HG02973 (cell line): ENCODE measurements at regions not wholly inside any gene's neighbourhood (a gene's known extent, or its start where the extent isn't known, plus 50 kb on each side); places are given as distances from the start of the nearest gene placed in this dataset.

Source experiments
- ATAC-seq: cut with Tn5 transposase; IDR thresholded peaks from one replicate; pipeline ENCODE4 v1.9.1; 2021; ENCODE audit warnings: moderate library complexity; ENCODE audit not compliant: unreplicated experiment

DNA sequence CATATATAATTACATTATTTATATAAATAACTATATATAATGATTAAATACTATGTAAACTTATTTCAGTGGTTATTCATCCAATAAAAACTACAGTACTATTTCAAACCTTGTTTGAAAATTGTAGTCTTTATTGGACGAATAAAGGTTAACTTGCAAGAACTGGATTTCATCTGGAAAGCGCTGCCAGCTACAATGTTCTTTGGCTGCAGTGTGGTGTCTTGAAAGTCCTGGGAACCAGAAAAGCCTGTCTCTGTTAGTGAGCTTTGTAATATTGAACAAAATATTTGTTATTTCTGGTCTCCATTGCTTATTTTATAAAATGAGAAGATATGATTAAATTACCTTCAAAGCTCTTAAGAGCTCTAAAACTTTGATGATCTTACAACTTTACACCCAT is 763.6 kb downstream of the ADGRL2 start:
- no peak for ATAC-seq

DNA sequence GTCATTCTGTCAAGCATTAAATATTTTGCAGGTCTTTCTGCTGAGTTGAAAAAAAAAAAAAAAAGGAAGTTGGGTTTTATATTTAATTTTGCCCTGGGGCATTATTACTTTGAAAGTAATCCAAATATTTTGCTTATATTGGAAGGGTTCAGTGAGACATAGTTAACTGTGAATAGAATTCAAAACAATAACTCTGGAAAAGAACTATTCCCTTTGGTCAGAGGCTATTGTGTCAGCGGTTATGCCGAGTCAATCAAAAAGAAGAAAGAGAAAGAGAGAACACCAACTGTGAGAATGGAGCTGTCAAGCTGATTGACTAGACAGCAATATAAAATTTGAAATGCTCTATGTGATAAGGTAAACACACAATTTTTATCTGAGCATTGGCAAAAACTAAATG is 761.7 kb downstream of the ADGRL2 start:
- ATAC-seq = no peak

DNA sequence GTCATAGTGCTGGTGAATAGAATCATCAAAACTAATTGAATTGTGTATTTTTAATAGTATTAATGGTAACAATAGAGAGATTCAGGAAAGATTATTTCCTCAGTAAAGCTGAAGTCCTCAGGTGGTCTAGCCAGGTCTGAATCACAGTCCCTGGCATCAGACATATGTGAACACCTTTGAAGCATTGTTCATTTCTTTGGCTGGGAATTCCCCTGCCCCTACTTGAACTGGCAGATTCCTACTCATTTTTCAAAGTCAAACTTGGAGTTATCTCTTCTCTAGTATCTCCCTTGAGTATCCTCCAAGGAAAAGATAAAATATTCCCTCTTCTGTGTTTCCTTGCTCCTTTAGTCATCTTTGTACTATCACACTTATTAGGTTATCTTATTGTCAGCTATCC is 759.8 kb downstream of the ADGRL2 start:
- ATAC-seq = no peak

DNA sequence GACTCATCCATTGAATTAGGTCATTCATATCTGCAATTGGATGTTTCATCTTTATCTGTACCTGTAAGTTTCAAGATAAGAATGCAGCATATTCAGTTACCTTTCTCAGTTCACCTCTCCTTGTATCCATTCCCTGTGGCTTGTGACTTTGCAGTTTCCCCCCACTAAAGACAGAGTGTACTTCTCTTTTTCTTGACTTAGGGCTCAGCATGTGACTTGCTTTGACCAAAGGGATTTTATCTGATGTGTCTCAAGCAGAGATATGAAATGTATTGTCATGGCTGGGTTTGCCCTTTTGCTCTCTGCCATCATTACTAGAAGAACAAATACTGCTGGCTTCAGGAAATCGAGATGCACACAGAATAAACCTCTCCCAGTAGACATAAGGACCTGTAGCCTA is 754.8 kb downstream of the ADGRL2 start:
- ATAC-seq = no peak

DNA sequence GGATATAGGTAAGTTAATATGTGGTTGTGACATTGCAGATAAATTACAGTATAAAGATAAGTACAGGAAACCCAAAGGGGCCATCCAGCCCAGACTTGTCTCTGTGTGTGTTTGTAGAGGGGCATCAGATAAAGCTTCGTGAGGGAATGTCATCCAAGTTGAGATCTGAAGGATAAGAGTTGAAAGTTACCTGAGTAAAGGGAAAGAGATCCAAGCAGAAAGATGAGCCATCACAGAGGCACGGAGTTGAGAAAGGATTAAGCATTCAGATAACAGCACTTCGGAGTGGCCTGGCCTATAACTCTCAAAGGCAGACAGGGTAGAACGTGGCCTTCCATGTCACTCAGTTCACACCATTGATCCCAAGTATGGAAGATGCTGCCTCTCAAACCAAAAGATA is 749.1 kb downstream of the ADGRL2 start:
- ATAC-seq = no peak

DNA sequence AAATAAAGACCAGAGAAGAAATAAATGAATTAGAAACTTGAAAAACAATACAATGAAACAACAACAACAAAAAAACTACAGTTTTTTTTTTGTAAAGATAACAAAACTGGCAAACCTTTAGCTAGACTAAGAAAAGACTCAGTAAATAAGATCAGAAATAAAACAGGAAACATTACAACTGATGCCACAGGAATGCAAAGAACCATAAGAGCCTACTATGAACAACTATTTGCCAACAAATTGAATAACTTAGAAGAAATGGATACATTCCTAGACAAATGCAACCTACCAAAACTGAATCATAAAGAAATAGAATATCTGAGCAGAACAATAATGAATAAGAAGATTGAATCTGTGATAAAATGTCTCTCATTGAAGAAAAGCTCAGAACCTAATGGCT is 742.0 kb downstream of the ADGRL2 start:
- ATAC-seq = no peak

DNA sequence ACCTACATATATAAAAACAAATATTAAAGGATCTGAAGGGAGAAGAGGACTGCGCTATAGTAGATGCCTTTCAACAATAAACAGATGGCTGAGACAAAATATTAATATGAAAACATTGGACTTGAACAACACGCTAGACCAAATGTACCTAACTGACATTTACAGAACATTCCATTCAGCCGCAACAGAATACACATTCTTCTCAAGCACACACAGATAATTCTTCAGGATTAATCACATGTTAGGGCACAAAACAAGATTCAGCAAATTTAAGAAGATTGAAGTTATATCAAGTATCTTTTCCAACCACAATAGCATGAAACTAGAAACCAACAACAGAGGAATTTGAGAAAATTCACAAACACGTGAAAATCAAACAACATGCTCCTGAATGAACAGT is 741.4 kb downstream of the ADGRL2 start:
- no peak for ATAC-seq

DNA sequence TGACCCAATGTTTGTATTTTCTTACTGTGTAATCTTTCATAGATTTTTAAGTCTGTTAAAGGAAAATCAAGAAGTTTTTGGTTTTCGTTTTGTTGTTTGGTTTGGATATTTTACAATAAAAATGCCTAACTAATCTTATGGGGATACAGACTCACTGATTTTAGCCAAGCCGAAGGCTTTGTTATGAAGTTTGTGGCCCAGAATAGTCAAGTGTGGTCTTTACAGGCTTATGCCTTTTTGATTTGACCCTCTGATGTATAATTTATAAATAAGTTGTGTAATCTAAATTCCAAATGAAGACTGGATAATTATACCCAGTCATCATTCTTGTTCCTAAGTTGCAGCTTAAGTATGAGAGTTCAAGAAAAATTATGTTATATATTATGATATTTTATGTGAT is 739.3 kb downstream of the ADGRL2 start:
- ATAC-seq = no peak

DNA sequence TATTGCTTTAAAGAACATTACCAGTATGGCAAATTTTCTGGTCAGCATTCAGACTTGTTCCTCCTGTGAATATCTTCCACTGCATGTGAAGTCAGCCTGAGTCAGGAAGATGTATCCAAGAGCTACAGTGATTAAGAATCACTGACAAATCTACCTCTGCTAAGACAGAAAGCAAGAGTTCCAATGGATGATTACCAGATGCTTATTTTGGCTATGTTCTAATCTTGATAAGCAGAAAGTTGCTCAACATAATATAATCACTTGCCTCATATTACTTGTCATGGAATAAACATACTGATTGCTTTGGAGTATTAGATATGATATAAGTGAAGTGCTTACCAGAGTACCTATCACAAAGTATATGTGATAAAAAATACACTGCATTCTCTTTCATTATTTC is 738.1 kb downstream of the ADGRL2 start:
- ATAC-seq = no peak

DNA sequence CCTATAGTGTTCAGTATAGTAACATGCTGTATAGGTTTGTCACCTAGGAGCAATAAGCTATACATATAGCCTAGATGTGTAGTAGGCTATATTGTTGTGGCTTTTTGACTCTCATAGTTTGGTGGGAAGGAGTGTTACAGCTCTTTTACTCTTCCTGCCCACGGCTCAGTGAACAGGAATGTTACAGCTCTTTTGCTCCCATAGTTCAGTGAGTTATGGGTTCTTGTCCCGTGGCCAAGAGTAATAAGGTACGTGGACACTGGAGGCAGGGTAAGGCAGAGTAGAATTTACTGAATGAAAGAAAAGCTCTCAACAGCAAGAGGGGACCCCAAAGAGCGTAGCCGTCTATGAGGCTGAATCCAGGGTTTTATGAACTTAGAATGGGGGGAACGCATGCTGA is 734.3 kb downstream of the ADGRL2 start:
- ATAC-seq = no peak

DNA sequence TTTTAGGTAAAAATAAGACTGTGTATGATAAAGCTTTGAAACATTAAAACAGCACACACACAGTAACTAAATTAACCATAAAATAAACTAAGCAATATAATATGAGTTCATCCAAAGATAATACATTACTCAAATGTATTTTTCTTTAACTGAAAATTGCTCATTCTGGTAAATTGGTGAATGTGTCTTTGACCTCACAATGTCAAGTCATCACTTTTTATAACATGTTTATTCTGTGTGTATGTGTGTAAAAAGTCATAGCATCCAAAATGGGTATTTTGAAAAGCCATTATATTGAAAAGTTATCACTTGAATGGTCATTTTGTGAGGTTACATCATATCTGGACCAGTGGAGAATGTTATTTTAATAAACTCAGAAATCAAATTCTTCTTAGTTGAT is 724.6 kb downstream of the ADGRL2 start:
- ATAC-seq = no peak

DNA sequence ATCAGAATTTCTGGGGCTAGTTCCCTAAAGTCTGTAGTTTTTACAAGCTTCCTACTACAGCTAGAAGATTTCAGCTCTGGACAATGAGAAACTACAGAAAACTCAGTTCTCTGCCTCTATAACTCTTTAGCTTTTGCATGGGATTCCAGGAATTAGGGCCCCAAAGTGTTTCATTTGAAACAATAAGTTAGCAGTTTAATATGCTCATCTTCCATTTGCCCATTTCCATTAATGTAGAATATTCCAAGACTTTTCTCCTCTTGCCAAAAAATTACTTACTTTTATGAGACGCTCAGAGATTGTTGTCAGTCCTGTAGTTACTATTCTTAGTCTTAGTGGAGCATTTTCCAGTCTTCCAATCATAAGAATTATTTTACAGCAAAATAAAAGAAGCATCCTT is 719.9 kb downstream of the ADGRL2 start:
- no peak for ATAC-seq

DNA sequence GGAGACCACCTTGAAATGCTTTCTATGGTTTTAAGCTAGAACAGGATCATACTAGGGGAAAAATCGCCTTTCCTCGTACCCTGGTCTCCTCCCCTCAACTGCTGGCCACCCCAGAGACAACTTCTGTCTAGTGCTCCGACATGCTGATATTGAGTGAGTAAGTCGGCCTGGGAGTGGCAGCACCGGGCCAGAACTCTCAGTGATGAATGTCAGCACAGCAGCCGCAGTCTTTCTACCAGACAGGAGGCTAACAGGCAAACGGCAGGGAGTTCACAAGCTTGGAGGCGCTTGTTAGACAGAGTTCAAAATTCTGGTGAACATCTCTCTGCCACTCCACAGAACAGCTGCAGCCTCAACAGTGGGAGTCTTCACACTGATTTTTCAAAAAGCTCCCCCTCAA is 716.9 kb downstream of the ADGRL2 start:
- no peak for ATAC-seq

DNA sequence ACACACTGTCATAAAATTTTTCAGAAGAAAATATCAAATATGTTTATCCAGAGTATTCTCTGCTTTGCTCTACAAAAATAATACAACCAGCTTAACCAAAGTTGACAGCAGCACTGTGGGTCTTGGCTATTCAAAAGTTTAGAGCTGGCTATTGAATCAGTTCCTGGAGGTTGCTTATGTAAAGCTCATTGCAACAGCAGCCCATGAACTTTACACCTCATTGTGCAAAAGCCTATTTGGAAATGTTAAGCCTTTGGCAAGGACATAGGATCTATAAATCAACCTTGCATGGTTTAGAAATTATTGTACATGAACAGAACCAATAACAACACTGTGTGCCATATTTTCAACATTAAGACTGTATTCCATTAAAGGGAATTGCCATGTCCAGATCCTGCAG is 714.9 kb downstream of the ADGRL2 start:
- ATAC-seq = no peak

DNA sequence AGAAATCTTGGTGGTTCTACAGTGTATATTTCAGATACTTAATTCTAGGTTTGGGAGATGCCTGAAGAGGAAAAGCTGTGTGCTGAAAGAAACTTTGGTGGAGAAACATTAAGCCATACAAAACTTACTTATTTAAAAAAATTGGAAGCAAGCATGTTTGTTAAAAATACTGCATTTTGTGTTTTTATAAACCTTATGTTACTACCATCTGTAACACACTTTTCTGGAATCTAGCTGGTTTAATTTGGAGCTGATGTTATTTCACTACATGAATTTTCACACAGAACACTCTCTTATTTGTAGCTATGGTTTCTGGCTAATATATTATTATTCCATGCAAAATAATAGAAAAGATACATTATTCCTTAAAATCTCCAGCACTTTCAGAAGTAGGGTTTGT is 710.7 kb downstream of the ADGRL2 start:
- no peak for ATAC-seq

DNA sequence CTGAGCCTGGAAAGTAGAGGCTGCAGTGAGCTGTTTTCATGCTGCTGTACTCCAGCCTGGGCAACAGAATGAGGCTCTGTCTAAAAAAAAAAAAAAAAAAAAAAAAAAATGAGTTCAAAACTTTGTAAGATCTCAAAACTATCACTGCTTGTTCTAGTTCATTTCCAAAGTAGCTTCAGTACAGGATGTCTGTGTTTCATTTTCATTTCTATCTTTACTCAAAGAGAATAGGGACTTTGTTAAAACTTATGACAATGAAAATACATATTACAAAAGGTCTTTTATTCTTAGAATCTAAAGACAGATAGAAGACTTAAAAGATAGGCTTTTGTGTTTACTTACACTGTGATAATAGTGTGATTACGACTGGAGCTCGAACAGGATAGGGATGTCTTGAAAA is 709.7 kb downstream of the ADGRL2 start:
- no peak for ATAC-seq

DNA sequence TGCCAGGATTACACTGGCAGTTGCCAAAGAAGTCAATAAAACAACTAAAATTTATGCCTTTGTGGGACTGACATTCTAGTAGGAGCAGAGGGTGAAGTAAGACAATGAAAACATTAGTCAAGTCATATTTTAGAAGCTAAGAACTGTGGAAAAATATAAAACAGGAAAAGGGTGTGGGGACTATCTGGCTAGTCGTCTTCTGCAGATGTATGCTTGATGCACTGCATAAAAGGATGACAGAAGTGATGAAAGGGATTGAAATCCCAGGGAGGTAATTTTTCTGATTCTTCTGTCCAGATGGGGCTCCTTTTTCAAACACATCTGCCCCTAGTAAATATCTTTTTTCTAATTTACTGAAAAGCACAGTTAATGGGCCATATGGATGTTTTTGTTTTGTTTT is 706.3 kb downstream of the ADGRL2 start:
- ATAC-seq = no peak

DNA sequence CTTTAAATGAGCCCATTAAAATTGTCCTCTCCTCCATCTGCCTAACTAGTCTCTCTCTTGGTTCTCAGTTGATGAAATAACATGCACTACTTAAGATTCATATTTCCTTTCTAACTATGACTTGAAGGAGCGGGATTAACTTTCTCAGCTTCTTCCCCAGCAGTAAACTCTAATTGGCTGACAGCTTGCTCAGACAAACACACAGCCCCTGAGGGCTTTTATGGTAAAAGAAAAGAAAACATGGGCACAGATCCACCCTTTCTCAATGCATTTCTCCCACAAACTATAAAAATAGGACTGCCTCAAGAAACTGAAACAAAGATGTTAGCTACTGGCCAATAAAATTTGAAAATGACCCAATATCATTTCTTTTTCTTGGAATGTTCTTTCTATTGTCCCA is 703.1 kb downstream of the ADGRL2 start:
- ATAC-seq = no peak

DNA sequence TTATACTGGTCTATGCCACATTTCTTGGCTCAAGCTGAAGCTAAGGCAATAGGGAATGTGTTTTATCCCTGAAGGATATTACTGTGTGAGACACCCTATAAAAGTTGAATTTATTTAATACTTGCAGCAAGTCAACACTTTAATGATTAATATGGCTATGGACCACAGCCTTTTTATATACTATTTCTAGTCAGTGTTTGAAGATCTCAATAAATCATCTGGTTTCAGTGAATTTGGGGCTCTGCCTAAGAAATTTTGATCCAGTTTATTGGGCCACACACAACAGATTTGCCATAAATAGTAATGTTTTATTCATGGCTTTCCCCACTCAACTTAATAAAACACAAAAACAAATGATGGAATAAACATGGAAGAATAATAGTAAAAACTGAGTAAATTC is 698.3 kb downstream of the ADGRL2 start:
- ATAC-seq = no peak

DNA sequence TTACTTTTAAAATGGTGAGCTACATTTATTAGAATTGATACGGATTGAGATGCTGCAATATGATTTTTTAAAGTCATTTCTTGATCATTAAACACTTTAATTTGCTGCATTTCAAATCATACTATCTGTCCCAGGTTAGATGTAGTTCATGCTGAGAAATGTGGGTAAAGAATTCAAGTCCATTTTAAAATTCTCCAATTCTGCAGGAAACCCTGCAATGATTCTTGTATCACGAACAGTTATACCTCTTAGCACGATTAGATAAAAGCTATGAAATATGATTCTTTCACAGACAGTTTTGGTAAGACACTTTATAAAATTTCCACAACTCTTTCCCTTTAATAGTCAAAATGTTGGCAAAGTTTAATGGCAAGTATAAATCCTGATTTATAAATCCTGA is 693.4 kb downstream of the ADGRL2 start:
- ATAC-seq = no peak

DNA sequence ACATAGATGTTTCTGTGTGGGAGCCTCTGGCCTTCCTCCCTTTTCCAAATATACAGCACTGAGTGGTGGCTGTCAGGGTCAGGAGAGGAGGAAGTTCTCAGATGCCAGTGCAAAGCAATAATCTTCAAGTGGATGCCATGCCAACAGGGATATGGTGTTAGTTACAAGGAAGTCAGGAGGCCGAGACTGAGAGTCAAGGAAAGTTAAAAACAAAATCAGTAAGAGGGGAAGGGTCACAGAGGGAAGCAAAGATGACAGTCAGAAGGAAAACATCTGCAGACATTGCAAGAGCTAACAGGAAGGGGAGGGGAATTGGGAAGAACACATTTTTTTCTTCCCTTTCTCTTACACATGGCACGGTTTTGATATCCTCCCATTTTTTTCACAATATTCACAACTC is 691.4 kb downstream of the ADGRL2 start:
- ATAC-seq = no peak

DNA sequence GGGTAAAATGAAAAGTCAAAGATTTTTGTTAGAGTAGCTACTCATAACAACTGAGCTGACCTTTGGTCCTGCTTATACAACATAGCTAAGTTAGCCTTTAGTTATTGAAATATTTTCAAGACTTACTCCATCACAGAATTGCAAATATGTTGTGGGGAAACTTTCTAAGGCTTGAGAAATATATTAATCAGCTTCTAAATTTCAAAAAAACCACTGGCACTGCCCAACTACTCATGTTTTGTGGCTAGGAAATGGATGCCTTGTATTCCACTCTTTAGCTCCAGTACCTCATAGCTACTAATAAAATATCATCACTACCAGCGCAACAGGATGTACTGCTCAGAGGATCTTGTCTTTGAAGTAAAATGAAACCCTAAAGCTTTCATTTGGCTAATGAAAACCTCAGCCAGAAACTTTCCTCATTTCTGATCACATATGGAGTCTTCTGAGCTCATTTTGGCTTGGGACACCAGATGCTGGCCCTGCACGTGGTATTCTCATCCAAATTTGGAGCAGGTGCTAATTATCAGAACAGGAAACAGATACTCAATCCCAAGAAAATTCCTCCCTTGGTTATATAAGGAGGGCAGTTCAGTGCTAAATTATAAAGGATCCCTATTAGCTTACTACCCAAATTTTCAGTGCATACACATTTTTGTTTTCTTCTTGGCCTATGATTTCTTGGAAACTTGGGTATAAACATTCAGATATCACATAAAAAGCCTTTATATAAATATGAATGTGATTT is 690.7 kb downstream of the ADGRL2 start:
- no peak for ATAC-seq

DNA sequence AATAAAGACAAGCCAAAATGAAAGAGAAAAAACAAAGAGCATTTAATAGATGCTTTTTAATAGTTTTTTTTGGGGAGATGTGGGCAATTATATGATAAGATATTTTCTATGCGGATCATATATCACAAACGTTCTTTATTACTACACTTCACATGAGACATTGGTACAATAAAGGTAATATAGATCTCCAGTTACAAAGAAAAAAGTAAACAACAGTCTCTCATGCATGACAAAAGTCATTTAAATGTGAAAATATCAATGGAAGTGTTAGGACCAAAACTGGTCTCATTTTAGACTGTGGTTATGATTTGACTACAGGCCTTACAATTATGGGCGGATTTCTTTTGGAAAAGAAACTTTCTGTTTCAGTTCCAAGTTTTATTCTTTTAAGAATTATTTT is 687.0 kb downstream of the ADGRL2 start:
- ATAC-seq = no peak

DNA sequence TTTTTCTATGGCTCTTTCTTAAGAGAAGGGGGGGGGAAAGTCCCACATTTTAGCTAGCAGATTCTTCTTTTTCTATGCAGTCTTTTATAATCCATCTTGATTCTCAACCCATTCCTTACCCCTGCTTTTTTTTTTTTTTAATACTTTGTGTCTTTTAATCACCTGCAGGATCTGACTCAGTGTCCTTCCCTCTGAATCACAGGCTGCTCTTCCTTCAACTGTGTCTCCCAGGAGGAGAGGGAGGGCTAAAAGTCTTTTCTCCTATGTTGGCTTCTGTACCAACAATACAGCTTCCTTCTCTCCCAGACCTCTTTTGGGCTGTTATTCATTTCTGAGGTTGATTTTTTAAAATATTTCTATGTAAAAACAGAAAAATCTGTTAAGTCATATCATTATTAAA is 686.2 kb downstream of the ADGRL2 start:
- no peak for ATAC-seq
